ENCODE measurements at regions not wholly inside any gene's neighbourhood (a gene's known extent, or its start where the extent isn't known, plus 50 kb on each side); places are given as distances from the start of the nearest gene placed in this dataset.
"Not testable (repeated sequence)": the region's sequence is repeated elsewhere in the genome, so short reads cannot be mapped to it uniquely, and the experiment has no call there.

- no peak for DNase-seq
Measured at GRCh38 chr16:46519063-46519462, 102.1 kb downstream of the SHCBP1 start.

DNA sequence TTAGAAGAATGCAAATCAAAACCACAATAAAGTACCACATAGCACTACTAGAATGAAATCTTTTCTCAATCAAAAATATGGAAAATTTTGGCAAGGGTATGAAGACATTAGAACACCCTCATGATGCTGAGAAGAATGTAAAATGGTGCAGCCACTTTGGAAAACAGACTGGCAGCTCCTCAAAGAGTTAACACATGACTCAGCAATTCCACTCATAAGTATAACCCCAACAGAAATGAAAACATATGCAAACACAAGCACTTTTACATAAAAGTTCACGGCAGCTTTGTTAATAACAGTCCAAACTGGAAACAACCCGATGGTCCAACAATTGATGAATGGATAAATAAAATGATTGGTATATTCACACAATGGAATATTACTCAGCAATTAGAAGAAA, 124.5 kb downstream of the SHCBP1 start:
- no peak for DNase-seq

DNA sequence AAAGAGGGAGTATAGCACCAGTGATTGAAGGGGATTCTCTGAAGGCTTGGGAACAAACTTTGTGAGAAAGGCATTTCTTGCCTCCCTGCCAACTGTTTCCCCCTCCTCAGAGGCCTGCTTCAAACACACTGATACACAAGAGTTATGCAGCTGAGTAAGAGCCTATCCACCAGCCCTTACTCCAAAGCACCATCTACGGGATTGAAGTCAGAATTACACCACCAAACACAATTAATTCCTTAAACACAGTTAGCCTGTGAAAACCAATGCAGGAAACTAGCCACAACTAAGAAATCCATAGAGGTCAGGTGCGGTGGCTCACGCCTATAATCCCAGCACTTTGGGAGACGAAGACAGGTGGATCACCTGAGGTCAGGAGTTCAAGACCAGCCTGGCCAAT, 138.3 kb downstream of the SHCBP1 start:
- DNase-seq: no peak

- DNase-seq: no peak
Measured at GRCh38 chr16:46466239-46466638, 154.9 kb downstream of the SHCBP1 start.

- not testable (repeated sequence) for DNase-seq
Measured at GRCh38 chr16:46454801-46455200, 166.4 kb downstream of the SHCBP1 start.

GRCh38 chr16:46428108-46429061, 192.8 kb downstream of the SHCBP1 start:
- no peak for DNase-seq

GRCh38 chr16:46427340-46428107, 193.7 kb downstream of the SHCBP1 start:
- no peak for DNase-seq

DNA sequence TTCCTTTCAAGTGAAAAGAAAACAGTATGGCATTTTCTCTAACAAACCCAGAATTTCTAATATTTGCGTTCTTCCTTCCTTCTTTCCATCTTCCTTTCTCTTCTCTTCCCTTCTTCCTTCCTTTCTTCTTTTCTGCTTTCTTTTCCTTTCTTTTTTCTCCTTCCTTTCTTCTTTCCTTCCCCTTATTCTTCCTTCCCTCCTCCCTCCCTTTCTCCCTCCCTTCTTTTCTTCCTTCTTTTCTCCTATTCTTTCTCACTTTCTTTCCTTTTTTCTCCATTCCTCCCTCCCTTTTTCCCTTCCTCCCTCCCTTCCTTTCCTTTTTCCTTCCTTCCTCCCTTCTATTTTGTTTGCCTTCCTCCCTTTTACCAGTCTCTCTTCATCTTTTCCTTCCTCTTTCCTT, 194.8 kb downstream of the SHCBP1 start:
- no peak for DNase-seq

DNA sequence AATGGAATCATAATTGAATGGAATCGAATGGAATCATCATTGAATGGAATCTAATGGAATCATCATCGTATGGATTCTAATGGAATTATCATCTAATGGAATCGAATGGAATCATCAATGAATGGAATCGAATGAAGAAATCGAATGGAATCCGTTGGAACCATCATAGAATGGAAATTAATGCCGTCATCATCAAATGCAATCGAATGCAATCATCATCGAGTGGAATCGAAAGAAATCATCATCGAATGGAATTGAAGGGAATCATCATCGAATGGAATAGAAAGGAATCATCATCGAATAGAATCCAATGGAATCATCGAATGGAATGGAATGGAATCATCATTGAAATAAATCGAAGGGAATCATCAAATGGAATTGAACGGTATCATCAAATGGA, 217.2 kb downstream of the SHCBP1 start:
- DNase-seq: no peak

GRCh38 chr16:46398559-46398958, 222.6 kb downstream of the SHCBP1 start:
- DNase-seq: not testable (repeated sequence)

DNA sequence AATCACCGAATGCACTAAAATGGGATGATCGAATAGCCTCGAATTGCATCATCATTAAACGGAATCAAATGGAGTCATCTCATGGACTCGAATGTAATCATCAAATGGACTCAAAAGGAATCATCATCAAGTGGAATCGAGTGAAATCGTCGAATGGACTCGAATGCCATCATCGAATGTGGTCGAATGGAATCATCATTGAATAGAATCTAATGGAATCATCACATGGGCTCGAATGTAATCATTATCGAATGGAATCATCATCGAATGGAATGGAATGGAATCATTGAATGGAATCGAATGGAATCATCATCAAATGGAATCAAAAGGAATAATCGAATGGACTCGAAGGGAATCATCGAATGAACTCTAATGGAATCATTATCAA, 224.3 kb downstream of the SHCBP1 start:
- not testable (repeated sequence) for DNase-seq

DNA sequence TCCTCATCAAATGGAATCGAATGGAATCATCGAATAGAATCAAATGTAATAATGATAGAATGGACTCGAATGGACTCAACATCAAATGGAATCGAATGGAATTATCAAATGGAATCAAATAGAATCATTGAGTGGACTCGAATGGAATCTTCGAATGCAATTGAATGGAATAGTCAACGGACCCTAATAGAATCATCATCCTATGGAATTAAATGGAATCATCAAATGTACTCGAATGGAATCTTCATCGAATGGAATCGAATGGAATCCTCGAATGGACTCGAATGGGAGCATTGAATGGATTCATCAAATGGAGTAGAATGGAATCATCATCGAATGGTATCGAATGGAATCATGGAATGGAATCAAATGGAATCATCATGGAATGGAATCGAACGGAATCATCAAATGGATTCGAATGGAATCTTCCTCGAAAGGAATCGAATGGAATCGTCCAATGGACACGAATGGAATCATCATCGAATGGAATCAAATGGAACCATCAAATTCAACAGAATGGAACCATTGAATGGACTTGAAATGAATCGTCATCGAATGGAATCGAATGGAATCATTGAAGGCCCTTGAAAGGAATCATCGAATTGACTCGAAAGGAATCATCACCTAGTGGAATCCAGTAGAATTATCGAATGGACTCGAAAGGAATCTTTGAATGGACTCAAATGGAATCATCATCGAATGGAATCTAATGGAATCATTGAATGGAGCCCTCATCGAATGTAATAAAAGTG, 224.9 kb downstream of the SHCBP1 start:
- peak in 1 of 4 experiments; percentile 8 for DNase-seq

- DNase-seq: peak in 2 of 4 experiments; percentile 2 to 27
Measured at GRCh38 chr16:46395391-46395921, 225.7 kb downstream of the SHCBP1 start.

DNA sequence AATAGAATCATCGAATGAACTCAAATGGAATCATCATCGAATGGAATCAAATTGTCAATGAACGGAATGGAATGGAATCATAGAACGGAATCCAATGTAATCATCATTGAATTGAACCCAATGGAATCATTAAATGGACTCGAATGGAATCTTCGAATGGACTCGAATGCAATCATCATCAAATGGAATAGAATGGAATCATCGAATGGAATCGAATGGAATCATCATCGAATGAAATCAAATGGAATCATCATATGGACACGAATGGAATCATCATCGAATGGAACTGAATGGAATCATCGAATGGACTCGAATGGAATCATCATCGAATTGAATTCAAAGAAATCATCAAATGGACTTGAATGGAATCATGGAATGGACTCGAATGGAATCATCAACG, 226.2 kb downstream of the SHCBP1 start:
- not testable (repeated sequence) for DNase-seq

- peak in 1 of 4 experiments; percentile 1 for DNase-seq
Measured at GRCh38 chr16:46394149-46394548, 227.0 kb downstream of the SHCBP1 start.

DNA sequence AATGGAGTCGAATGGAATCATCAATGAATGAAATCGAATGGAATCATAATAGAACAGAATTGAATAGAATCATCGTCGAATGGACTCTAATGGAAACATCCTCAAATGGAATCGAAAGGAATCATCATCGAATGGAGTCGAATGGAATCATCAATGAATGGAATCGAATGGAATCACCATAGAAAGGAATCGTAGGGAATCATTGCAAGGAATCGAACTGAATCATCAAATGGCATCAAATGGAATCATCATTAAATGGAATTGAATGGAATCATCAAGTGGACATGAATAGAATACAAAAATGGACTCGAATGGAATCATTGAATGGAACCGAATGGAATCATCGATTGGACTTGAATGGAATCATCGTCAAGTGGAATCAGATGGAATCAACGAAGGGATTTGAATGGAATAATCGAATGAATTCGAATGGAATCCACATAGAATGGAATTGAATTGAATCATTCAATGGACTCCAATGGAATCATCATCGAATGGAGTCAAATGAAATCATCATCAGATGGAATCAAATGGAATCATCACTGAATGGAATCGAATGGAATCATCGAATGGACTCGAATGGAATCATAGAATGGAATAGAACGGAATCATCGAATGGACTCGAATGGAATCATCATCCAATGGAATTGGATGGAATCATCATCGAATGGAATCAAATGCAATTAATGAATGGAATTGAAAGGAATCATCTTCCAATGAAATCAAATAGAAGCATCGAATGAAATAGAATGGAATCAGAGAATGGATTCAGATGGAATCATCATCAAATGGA, 228.1 kb downstream of the SHCBP1 start:
- peak; percentile 4 to 47 (median 8) for DNase-seq

DNA sequence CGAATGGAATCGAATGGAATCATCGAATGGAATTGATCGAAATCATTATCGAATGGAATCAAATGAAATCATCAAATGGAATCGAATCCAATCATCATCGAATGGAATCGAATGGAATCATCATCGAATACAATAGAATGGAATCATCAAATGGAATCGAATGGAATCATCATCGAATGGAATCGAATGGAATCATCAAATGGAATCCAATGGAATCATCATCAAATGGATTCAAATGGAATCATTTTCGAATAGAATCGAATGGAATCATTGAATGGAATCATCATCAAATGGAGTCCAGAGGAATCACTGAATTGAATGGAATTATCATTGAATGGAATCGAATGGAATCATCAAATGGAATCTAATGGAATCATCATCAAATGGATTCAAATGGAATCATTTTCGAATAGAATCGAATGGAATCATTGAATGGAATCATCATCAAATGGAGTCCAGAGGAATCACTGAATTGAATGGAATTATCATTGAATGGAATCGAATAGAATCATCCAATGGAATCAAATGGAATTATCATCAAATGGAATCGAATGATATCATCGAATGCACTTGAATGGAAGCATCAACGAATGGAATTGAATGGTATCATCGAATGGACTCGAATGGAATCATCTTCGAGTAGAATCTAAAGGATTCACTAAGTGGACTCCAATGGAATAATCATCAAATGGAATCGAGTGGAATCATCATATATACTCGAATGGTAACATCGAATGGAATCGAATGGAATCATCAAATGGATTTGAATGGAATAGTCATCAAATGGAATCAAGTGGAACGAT, 230.3 kb downstream of the SHCBP1 start:
- peak in 1 of 4 experiments; percentile 31 for DNase-seq

GRCh38 chr16:46389561-46390041, 231.6 kb downstream of the SHCBP1 start:
- peak; percentile 54 to 92 (median 68) for DNase-seq

DNA sequence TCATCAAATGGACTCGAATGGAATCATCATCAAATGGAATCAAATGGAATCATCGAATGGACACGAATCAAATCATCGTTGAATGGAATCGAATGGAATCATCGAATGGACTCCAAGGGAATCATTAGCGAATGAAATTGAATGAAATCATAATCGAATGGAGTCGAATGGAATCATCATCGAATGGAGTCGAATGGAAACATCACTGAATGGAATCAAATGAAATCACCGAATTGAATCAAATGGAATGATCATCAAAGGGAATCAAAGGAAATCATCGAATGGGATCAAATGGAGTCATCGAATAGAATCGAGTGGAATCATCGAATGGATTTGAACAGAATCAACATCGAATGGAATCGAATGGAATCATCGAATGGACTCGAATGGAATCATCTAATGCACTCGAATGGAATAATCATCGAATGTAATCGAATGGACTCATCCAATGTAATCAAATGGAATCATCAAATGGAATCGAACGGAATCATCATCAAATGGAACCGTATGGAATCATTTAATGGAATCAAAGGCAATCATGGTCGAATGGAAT, 232.2 kb downstream of the SHCBP1 start:
- DNase-seq: not testable (repeated sequence)

DNA sequence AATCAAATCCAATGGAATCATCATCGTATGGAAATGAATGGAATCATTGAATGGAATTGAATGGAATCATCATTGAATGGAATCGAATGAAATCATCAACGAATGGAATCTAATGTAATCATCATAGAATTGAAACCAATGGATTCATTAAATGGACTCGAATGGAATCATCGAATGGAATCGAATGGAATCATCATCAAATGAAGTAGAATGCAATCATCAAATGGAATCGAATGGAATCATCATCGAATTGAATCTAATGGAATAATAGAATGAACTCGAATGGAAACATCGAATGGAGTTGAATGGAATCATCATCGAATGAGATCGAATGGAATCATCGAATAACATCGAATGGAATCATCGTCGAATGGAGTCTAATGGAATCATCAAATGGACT, 232.8 kb downstream of the SHCBP1 start:
- peak in 2 of 4 experiments; percentile 8 to 28 for DNase-seq
